ENCODE measurements at regions not wholly inside any gene's neighbourhood (a gene's known extent, or its start where the extent isn't known, plus 50 kb on each side); places are given as distances from the start of the nearest gene placed in this dataset.

DNA sequence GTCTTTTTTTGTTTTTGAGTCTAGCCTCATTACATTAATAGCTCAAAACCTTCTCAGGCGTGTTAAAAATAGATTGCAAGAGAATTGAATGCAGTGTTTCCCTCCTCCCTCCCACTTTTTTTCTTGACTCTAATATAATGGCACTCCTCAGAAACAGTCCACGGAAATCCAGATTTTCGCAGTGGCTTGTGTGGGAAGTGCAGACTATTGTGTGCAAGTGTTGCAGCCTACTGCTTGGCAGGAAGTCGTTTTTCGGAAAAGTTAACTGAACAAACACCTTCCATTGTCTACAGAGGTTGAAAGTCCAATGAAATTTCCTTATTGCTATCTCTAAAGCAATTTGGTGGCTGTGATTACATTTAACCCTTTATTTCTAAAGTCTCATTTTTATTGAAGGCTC, 147.9 kb upstream of the E2F7 start:
- Histone ChIP-seq H3K27me3 (no peaks in the 10 kb centered on the region), H3K4me3 (replicated peaks in 1 of 3) (no peak overlapping the region), H3K4me1 (no peaks in the 10 kb centered on the region), H3K36me3 (no peaks in the 10 kb centered on the region), H3K9me3 (no peaks in the 10 kb centered on the region), H3K27ac (no peak overlapping the region)
- intact Hi-C loops (cut with DNase I), result no loop called here
- DNase-seq, result no peak
- WGBS, 2 donors, result 57 to 69% methylated on average over 5 of the region's 5 CpGs
- no peak for TF ChIP-seq POLR2A (IDR thresholded peaks at IDR 0.05)
- TF ChIP-seq, protein P1, sequence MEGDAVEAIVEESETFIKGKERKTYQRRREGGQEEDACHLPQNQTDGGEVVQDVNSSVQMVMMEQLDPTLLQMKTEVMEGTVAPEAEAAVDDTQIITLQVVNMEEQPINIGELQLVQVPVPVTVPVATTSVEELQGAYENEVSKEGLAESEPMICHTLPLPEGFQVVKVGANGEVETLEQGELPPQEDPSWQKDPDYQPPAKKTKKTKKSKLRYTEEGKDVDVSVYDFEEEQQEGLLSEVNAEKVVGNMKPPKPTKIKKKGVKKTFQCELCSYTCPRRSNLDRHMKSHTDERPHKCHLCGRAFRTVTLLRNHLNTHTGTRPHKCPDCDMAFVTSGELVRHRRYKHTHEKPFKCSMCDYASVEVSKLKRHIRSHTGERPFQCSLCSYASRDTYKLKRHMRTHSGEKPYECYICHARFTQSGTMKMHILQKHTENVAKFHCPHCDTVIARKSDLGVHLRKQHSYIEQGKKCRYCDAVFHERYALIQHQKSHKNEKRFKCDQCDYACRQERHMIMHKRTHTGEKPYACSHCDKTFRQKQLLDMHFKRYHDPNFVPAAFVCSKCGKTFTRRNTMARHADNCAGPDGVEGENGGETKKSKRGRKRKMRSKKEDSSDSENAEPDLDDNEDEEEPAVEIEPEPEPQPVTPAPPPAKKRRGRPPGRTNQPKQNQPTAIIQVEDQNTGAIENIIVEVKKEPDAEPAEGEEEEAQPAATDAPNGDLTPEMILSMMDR (IDR thresholded peaks at IDR 0.05), result no peak

DNA sequence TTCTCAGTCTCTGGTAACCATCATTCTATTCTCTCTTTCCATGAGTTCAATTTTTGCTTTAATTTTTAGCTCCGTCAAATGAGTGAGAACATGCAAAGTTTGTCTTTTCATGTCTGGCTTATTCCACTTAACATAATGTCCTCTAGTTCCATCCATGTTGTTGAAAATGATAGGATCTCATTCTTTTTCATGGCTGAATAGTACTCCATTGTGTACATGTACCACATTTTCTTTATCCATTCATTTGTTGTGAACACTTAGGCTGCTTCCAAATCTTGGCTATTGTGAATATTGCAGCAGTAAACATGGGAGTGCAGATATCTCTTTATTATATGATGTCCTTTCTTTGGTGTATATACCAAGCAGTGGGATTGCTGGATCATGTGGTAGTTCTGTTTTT, 145.4 kb upstream of the E2F7 start:
- H3K4me3 ChIP-seq (replicated peaks in 1 of 3), result no peak overlapping the region
- H3K4me1 ChIP-seq, result no peaks in the 10 kb centered on the region
- 95 to 96% methylated on average over 1 of the region's 1 CpG for WGBS, 2 donors
- no peak for DNase-seq
- no peaks in the 10 kb centered on the region for H3K9me3 ChIP-seq
- no peak overlapping the region for H3K27ac ChIP-seq
- no peaks in the 10 kb centered on the region for H3K27me3 ChIP-seq
- TF ChIP-seq, protein P1 (IDR thresholded peaks at IDR 0.05), result no peak
- no peak for TF ChIP-seq POLR2A (IDR thresholded peaks at IDR 0.05)
- intact Hi-C loops (cut with DNase I), result no loop called here
- H3K36me3 ChIP-seq, result no peaks in the 10 kb centered on the region

DNA sequence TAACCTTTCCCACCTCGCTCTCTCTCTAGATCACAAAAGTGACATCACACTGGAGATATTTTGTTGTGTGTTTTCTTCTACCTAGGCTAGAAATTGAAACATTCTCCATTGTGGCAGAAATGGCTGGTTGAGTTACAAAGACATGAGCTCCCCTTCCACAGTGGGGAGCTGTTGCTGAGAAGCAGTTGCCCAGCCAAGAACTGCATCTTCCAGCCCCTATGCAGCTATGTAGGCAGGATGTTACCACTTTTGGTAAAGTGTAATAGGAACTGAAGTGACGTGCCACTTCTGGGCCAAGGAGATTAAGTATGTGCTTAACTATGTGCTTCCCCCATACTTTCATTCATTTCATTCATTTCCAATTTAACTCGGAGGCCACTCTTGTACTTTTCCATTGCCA, 138.7 kb upstream of the E2F7 start:
- H3K27ac ChIP-seq, result no peak overlapping the region
- H3K9me3 ChIP-seq, result no peaks in the 10 kb centered on the region
- 62 to 65% methylated on average over 3 of the region's 3 CpGs for WGBS, 2 donors
- intact Hi-C loops (cut with DNase I), result no loop called here
- no peaks in the 10 kb centered on the region for H3K27me3 ChIP-seq
- H3K36me3 ChIP-seq, result no peaks in the 10 kb centered on the region
- H3K4me1 ChIP-seq, result no peaks in the 10 kb centered on the region
- no peak for TF ChIP-seq POLR2A (IDR thresholded peaks at IDR 0.05)
- TF ChIP-seq, protein P1 (IDR thresholded peaks at IDR 0.05), result no peak
- no peak overlapping the region for H3K4me3 ChIP-seq (replicated peaks in 1 of 3)
- no peak for DNase-seq

DNA sequence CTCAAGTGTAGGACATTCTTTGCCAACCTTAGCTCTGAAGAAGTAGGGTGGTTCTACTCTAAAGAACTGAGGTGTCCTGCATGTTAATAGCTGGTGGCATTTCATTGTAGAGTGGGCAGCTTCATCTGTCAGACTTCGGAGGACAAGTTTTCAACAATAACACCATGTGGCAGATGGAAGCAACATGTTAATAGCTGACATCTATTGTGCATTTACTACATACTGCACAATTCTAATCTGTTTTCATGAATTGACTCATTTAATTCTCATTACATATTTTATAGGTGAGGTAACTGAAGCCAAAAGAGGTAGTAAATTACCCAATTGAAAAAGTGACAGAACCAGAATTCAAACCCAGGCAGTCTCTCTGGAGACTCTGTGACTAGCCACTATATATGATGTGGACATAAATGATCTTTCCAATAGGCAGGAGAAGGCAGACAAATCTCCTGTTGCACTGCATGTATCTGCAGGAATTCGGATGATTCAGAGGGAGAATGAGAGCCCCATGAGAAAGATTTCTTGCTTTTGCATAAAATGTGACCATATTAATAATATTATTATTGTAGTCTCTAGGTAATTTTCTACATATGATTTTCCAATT, 137.2 kb upstream of the E2F7 start:
- no peak for TF ChIP-seq POLR2A (IDR thresholded peaks at IDR 0.05)
- TF ChIP-seq, protein P1 (IDR thresholded peaks at IDR 0.05), result no peak
- WGBS, 2 donors, result 80 to 85% methylated on average over 2 of the region's 2 CpGs
- no peaks in the 10 kb centered on the region for H3K36me3 ChIP-seq
- H3K4me3 ChIP-seq (replicated peaks in 1 of 3), result no peak overlapping the region
- H3K27me3 ChIP-seq, result no peaks in the 10 kb centered on the region
- H3K9me3 ChIP-seq, result no peaks in the 10 kb centered on the region
- no peak for DNase-seq
- intact Hi-C loops (cut with DNase I), result no loop called here
- H3K4me1 ChIP-seq, result no peaks in the 10 kb centered on the region
- H3K27ac ChIP-seq, result no peak overlapping the region

DNA sequence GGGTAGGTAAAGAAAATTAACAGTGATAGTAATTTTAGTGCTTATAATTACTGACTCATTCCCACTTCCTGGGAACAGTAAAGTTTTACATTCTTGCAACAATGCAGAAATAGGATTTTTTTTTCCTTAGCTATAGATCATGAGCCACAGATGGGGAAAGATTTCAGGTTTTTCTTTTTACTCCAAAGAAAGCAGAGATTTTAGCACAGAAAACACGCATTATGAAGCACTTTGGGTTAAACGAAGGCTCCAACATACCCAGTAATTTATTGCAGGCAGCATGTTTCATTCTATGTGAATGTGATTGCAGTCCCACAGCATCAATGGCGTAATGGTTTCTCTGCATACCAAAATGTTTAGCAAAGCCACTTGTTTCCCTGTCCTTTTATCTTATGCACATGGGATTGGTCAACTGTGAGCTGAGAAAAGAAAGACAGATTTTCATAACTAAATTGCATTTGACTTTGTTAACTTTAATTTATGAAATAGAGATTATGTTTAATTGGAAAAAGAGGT, 124.6 kb upstream of the E2F7 start:
- 77 to 84% methylated on average over 3 of the region's 3 CpGs for WGBS, 2 donors
- intact Hi-C loops (cut with DNase I), result no loop called here
- H3K4me1 ChIP-seq, result no peaks in the 10 kb centered on the region
- H3K9me3 ChIP-seq, result no peaks in the 10 kb centered on the region
- TF ChIP-seq, protein P1 (IDR thresholded peaks at IDR 0.05), result no peak
- no peak for TF ChIP-seq POLR2A (IDR thresholded peaks at IDR 0.05)
- no peaks in the 10 kb centered on the region for H3K36me3 ChIP-seq
- no peak for DNase-seq
- H3K27ac ChIP-seq, result no peak overlapping the region
- H3K27me3 ChIP-seq, result no peaks in the 10 kb centered on the region
- no peak overlapping the region for H3K4me3 ChIP-seq (replicated peaks in 1 of 3)

All from thyroid gland (tissue), 4 donors.